ENCODE measurements at regions not wholly inside any gene's neighbourhood (a gene's known extent, or its start where the extent isn't known, plus 50 kb on each side); places are given as distances from the start of the nearest gene placed in this dataset.

DNA sequence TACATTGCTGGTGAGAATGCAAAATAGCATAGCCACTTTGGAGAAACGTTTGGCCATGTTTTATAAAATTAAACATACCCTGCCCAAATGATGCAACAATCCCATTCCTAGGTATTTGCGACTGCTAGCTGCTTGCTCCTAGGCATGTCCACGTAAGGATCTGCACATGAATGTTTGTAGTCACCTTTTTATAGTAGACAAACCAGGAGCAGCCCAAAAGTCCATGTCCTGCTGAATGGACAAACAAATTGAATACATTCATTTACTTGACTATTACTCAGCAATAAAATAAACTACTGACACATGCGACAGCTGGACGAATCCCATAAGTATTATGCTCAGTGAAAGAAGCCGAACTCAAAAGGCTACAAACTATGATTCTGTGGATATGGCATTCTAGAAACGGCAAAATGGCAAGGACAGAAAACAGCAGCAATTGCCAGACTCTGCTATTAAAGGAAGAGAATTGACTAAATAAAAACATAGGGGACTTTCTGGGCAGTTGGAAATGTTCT, 161.9 kb upstream of the GALNT2 start:
- no peaks in the 10 kb centered on the region for H3K27me3 ChIP-seq (ENCODE audit: insufficient read depth, low read depth, low read length)
- H3K4me3 ChIP-seq (ENCODE audit: low read length): no peak overlapping the region
- H2AFZ ChIP-seq (ENCODE audit: low read depth, low read length): no peak overlapping the region
- no peak for TF ChIP-seq EZH2 (IDR thresholded peaks at IDR 0.05; ENCODE audit: borderline replicate concordance, insufficient read depth, low read length, poor library complexity, severe bottlenecking)
- TF ChIP-seq POLR2AphosphoS5 (IDR thresholded peaks at IDR 0.05): no peak
- TF ChIP-seq, protein P1, sequence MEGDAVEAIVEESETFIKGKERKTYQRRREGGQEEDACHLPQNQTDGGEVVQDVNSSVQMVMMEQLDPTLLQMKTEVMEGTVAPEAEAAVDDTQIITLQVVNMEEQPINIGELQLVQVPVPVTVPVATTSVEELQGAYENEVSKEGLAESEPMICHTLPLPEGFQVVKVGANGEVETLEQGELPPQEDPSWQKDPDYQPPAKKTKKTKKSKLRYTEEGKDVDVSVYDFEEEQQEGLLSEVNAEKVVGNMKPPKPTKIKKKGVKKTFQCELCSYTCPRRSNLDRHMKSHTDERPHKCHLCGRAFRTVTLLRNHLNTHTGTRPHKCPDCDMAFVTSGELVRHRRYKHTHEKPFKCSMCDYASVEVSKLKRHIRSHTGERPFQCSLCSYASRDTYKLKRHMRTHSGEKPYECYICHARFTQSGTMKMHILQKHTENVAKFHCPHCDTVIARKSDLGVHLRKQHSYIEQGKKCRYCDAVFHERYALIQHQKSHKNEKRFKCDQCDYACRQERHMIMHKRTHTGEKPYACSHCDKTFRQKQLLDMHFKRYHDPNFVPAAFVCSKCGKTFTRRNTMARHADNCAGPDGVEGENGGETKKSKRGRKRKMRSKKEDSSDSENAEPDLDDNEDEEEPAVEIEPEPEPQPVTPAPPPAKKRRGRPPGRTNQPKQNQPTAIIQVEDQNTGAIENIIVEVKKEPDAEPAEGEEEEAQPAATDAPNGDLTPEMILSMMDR (IDR thresholded peaks at IDR 0.05; ENCODE audit: poor library complexity, severe bottlenecking): no peak
- TF ChIP-seq MXI1 (conservative IDR thresholded peaks at IDR 0.05; ENCODE audit: poor library complexity, severe bottlenecking): no peak
- no peak for TF ChIP-seq TAF1 (IDR thresholded peaks at IDR 0.05; ENCODE audit: low read depth)
- TF ChIP-seq RAD21 (conservative IDR thresholded peaks at IDR 0.05): no peak
- TF ChIP-seq, protein P2, sequence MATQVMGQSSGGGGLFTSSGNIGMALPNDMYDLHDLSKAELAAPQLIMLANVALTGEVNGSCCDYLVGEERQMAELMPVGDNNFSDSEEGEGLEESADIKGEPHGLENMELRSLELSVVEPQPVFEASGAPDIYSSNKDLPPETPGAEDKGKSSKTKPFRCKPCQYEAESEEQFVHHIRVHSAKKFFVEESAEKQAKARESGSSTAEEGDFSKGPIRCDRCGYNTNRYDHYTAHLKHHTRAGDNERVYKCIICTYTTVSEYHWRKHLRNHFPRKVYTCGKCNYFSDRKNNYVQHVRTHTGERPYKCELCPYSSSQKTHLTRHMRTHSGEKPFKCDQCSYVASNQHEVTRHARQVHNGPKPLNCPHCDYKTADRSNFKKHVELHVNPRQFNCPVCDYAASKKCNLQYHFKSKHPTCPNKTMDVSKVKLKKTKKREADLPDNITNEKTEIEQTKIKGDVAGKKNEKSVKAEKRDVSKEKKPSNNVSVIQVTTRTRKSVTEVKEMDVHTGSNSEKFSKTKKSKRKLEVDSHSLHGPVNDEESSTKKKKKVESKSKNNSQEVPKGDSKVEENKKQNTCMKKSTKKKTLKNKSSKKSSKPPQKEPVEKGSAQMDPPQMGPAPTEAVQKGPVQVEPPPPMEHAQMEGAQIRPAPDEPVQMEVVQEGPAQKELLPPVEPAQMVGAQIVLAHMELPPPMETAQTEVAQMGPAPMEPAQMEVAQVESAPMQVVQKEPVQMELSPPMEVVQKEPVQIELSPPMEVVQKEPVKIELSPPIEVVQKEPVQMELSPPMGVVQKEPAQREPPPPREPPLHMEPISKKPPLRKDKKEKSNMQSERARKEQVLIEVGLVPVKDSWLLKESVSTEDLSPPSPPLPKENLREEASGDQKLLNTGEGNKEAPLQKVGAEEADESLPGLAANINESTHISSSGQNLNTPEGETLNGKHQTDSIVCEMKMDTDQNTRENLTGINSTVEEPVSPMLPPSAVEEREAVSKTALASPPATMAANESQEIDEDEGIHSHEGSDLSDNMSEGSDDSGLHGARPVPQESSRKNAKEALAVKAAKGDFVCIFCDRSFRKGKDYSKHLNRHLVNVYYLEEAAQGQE (IDR thresholded peaks at IDR 0.05; ENCODE audit: borderline replicate concordance): no peak
- no peak for TF ChIP-seq SMC3 (conservative IDR thresholded peaks at IDR 0.05; ENCODE audit: poor library complexity)
- TF ChIP-seq EP300 (conservative IDR thresholded peaks at IDR 0.05; ENCODE audit: poor library complexity, severe bottlenecking): no peak
- no peak overlapping the region for H3K9ac ChIP-seq (ENCODE audit: low read length)
- no peaks in the 10 kb centered on the region for H3K36me3 ChIP-seq (ENCODE audit: insufficient read depth, low read length)
- no peak overlapping the region for H3K4me2 ChIP-seq (ENCODE audit: low read length)
- no peak overlapping the region for H3K27ac ChIP-seq (ENCODE audit: low read length)
- no peaks in the 10 kb centered on the region for H3K9me3 ChIP-seq (ENCODE audit: low read length)
- H3K79me2 ChIP-seq (replicated peaks; ENCODE audit: insufficient read depth, low read length): no peaks in the 10 kb centered on the region
- H3F3A ChIP-seq (ENCODE audit: insufficient read depth, low read length, poor library complexity, severe bottlenecking): no peaks in the 10 kb centered on the region
- H4K20me1 ChIP-seq (ENCODE audit: insufficient read depth): no peaks in the 10 kb centered on the region
- no peaks in the 10 kb centered on the region for H3K9me2 ChIP-seq (ENCODE audit: insufficient read depth, low read length)

DNA sequence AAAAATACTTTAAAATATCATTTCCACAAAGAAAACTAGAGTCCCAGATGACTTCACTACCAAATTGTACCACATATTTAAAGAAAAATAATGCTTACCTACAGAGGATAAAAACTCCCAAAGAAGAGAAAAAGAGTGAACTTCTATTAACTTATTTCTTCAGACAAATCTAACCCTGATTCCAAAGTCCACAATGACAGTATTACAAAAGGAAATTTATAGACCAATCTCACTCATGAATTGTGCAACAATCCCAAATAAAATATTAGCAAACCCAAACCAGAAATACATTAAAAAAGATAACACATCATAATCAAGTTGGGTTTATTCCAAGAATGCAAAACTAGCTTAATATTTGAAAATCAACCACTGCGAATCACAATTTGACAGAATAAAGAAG, 161.4 kb upstream of the GALNT2 start:
- no peak overlapping the region for H3K27ac ChIP-seq (ENCODE audit: low read length)
- no peaks in the 10 kb centered on the region for H3F3A ChIP-seq (ENCODE audit: insufficient read depth, low read length, poor library complexity, severe bottlenecking)
- H2AFZ ChIP-seq (ENCODE audit: low read depth, low read length): no peak overlapping the region
- H3K9me3 ChIP-seq (ENCODE audit: low read length): no peaks in the 10 kb centered on the region
- no peak overlapping the region for H3K4me3 ChIP-seq (ENCODE audit: low read length)
- H3K27me3 ChIP-seq (ENCODE audit: insufficient read depth, low read depth, low read length): no peaks in the 10 kb centered on the region
- H3K9ac ChIP-seq (ENCODE audit: low read length): no peak overlapping the region
- H4K20me1 ChIP-seq (ENCODE audit: insufficient read depth): no peaks in the 10 kb centered on the region
- TF ChIP-seq POLR2AphosphoS5 (IDR thresholded peaks at IDR 0.05): no peak
- TF ChIP-seq, protein P1 (IDR thresholded peaks at IDR 0.05; ENCODE audit: poor library complexity, severe bottlenecking): no peak
- no peaks in the 10 kb centered on the region for H3K79me2 ChIP-seq (replicated peaks; ENCODE audit: insufficient read depth, low read length)
- H3K9me2 ChIP-seq (ENCODE audit: insufficient read depth, low read length): no peaks in the 10 kb centered on the region
- H3K4me2 ChIP-seq (ENCODE audit: low read length): no peak overlapping the region
- H3K36me3 ChIP-seq (ENCODE audit: insufficient read depth, low read length): no peaks in the 10 kb centered on the region
